ENCODE measurements at regions not wholly inside any gene's neighbourhood (a gene's known extent, or its start where the extent isn't known, plus 50 kb on each side); places are given as distances from the start of the nearest gene placed in this dataset.

GRCh38 chr6:114989279-114989964 lies 646.6 kb upstream of the HS3ST5 start:
- Histone ChIP-seq H3K79me2 (ENCODE audit: control insufficient read depth, insufficient read depth, low read length) (no peaks in the 10 kb centered on the region), H3K27ac (ENCODE audit: insufficient read depth, low read depth, low read length) (no peak overlapping the region), H3K4me3 (replicated peaks in 1 of 3; ENCODE audit: insufficient read depth in 1 of 3, low read depth in 1 of 3, low read length in 3 of 3) (no peak overlapping the region), H3K9ac (replicated peaks; ENCODE audit: extremely low read depth, insufficient read depth, low read length) (no peak overlapping the region), H3K36me3 (ENCODE audit: control insufficient read depth in 2 of 2, extremely low read depth in 1 of 2, insufficient read depth in 2 of 2, low read length in 2 of 2) (no peaks in the 10 kb centered on the region), H3K4me2 (ENCODE audit: insufficient read depth, low read length) (no peak overlapping the region), H3K4me1 (ENCODE audit: control insufficient read depth, extremely low read depth, insufficient read depth, low read length) (no peaks in the 10 kb centered on the region), H3K9me3 (replicated peaks; ENCODE audit: control insufficient read depth, insufficient read depth, low read length) (no peaks in the 10 kb centered on the region), H3K27me3 (ENCODE audit: control insufficient read depth in 2 of 2, insufficient read depth in 2 of 2, low read length in 2 of 2) (no peaks in the 10 kb centered on the region), H4K20me1 (replicated peaks; ENCODE audit: control insufficient read depth, extremely low read depth, insufficient read depth, low read length) (no peaks in the 10 kb centered on the region), H3K9me1 (replicated peaks; ENCODE audit: control insufficient read depth, extremely low read depth, insufficient read depth, low read length) (no peaks in the 10 kb centered on the region), H2AFZ (ENCODE audit: low read depth, low read length) (no peak overlapping the region)
- TF ChIP-seq GATA2 (IDR thresholded peaks at IDR 0.05; ENCODE audit: insufficient read depth, insufficient read length, low read depth, low read length) (no peak), EZH2 (IDR thresholded peaks at IDR 0.05; ENCODE audit: borderline replicate concordance, low read depth, low read length, severe bottlenecking) (no peak), POLR2AphosphoS5 (IDR thresholded peaks at IDR 0.05; ENCODE audit: insufficient read depth, low read depth, low read length) (no peak), POLR2A (IDR thresholded peaks at IDR 0.05; ENCODE audit: low read depth, low read length) (no peak)
- dilution Hi-C loops (cut with MboI; ENCODE audit: extremely low pct_ligation_motif_present, low sequenced_read_pairs) (no loop called here), intact Hi-C loops (cut with micrococcal nuclease) (no loop called here)
- FAIRE-seq: no peak
- no TSS peak for BruUV-seq (replicated peaks)
- DNase-seq (ENCODE audit: low read depth, low spot score): no peak
- CTCF ChIA-PET: no interaction called here
- POLR2A ChIA-PET: no interaction called here

GRCh38 chr6:114987281-114987680 lies 644.5 kb upstream of the HS3ST5 start:
- no peak for FAIRE-seq
- no peaks in the 10 kb centered on the region for H3K9me3 ChIP-seq (replicated peaks; ENCODE audit: control insufficient read depth, insufficient read depth, low read length)
- H3K9me1 ChIP-seq (replicated peaks; ENCODE audit: control insufficient read depth, extremely low read depth, insufficient read depth, low read length): no peaks in the 10 kb centered on the region
- intact Hi-C loops (cut with micrococcal nuclease): no loop called here
- no peak overlapping the region for H2AFZ ChIP-seq (ENCODE audit: low read depth, low read length)
- TF ChIP-seq FOS (IDR thresholded peaks at IDR 0.05; ENCODE audit: borderline replicate concordance, insufficient read depth, low read length) (no peak), POLR2AphosphoS5 (IDR thresholded peaks at IDR 0.05; ENCODE audit: insufficient read depth, low read depth, low read length) (no peak), MYC (IDR thresholded peaks at IDR 0.05; ENCODE audit: low read depth, low read length) (no peak), POLR2A (IDR thresholded peaks at IDR 0.05; ENCODE audit: low read depth, low read length) (no peak), EZH2 (IDR thresholded peaks at IDR 0.05; ENCODE audit: borderline replicate concordance, low read depth, low read length, severe bottlenecking) (no peak), JUN (IDR thresholded peaks at IDR 0.05; ENCODE audit: borderline replicate concordance, insufficient read depth, insufficient read length, low read depth) (no peak), GATA2 (IDR thresholded peaks at IDR 0.05; ENCODE audit: insufficient read depth, insufficient read length, low read depth, low read length) (no peak), MAX (IDR thresholded peaks at IDR 0.05; ENCODE audit: insufficient read depth, insufficient read length) (no peak)
- TF ChIP-seq, protein P1, sequence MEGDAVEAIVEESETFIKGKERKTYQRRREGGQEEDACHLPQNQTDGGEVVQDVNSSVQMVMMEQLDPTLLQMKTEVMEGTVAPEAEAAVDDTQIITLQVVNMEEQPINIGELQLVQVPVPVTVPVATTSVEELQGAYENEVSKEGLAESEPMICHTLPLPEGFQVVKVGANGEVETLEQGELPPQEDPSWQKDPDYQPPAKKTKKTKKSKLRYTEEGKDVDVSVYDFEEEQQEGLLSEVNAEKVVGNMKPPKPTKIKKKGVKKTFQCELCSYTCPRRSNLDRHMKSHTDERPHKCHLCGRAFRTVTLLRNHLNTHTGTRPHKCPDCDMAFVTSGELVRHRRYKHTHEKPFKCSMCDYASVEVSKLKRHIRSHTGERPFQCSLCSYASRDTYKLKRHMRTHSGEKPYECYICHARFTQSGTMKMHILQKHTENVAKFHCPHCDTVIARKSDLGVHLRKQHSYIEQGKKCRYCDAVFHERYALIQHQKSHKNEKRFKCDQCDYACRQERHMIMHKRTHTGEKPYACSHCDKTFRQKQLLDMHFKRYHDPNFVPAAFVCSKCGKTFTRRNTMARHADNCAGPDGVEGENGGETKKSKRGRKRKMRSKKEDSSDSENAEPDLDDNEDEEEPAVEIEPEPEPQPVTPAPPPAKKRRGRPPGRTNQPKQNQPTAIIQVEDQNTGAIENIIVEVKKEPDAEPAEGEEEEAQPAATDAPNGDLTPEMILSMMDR (IDR thresholded peaks at IDR 0.05; ENCODE audit: extremely low read depth in 1 of 2, insufficient read depth in 1 of 2, low read depth in 1 of 2, low read length in 2 of 2): no peak
- no peak overlapping the region for H3K4me3 ChIP-seq (replicated peaks in 1 of 3; ENCODE audit: insufficient read depth in 1 of 3, low read depth in 1 of 3, low read length in 3 of 3)
- DNase-seq (ENCODE audit: low read depth, low spot score): no peak
- no peak overlapping the region for H3K4me2 ChIP-seq (ENCODE audit: insufficient read depth, low read length)
- H3K27me3 ChIP-seq (ENCODE audit: control insufficient read depth in 2 of 2, insufficient read depth in 2 of 2, low read length in 2 of 2): no peaks in the 10 kb centered on the region
- BruUV-seq (replicated peaks): no TSS peak
- dilution Hi-C loops (cut with MboI; ENCODE audit: extremely low pct_ligation_motif_present, low sequenced_read_pairs): no loop called here
- CTCF ChIA-PET: no interaction called here
- no peaks in the 10 kb centered on the region for H4K20me1 ChIP-seq (replicated peaks; ENCODE audit: control insufficient read depth, extremely low read depth, insufficient read depth, low read length)
- POLR2A ChIA-PET: no interaction called here
- no peak overlapping the region for H3K27ac ChIP-seq (ENCODE audit: insufficient read depth, low read depth, low read length)
- H3K36me3 ChIP-seq (ENCODE audit: control insufficient read depth in 2 of 2, extremely low read depth in 1 of 2, insufficient read depth in 2 of 2, low read length in 2 of 2): no peaks in the 10 kb centered on the region
- H3K9ac ChIP-seq (replicated peaks; ENCODE audit: extremely low read depth, insufficient read depth, low read length): no peak overlapping the region
- H3K4me1 ChIP-seq (ENCODE audit: control insufficient read depth, extremely low read depth, insufficient read depth, low read length): no peaks in the 10 kb centered on the region
- H3K79me2 ChIP-seq (ENCODE audit: control insufficient read depth, insufficient read depth, low read length): no peaks in the 10 kb centered on the region
